GM23338 (cell line): ENCODE measurements at regions not wholly inside any gene's neighbourhood (a gene's known extent, or its start where the extent isn't known, plus 50 kb on each side); places are given as distances from the start of the nearest gene placed in this dataset.

Experiments
- ATAC-seq: fragments of 200-7000 bp; cut with Tn5 transposase; 3 replicates; pipeline ENCODE4 v1.9.1; 2020
- DNase-seq: peaks from one replicate; pipeline ENCODE4 v3.0.0-alpha.2; 2015; ENCODE audit warnings: low spot score
- H2AFZ ChIP-seq: fragments of 200-600 bp; sonication (generic); 2 replicates; pipeline ENCODE4 v1.8.0; 2016; ENCODE audit warnings: antibody characterized with exemption, mild to moderate bottlenecking, moderate library complexity
- H3F3A ChIP-seq: fragments of 200-600 bp; sonication (generic); replicated peaks from 2 replicates; pipeline ENCODE4 v1.8.0; 2017; ENCODE audit warnings: antibody characterized with exemption, mixed run types, low read depth
- H3K27ac ChIP-seq: fragments of 200-600 bp; sonication (generic); 2 replicates; pipeline ENCODE4 v1.6.1; 2016; ENCODE audit warnings: low read depth
- H3K27me3 ChIP-seq: fragments of 200-600 bp; sonication (generic); 2 replicates; pipeline ENCODE4 v1.8.0; 2016; ENCODE audit warnings: mild to moderate bottlenecking, mixed run types, moderate library complexity; ENCODE audit not compliant: insufficient read depth
- H3K36me3 ChIP-seq: fragments of 200-600 bp; sonication (generic); 2 replicates; pipeline ENCODE4 v1.8.0; 2016; ENCODE audit warnings: mild to moderate bottlenecking; ENCODE audit not compliant: insufficient read depth
- H3K4me1 ChIP-seq: fragments of 200-600 bp; sonication (generic); 2 replicates; pipeline ENCODE4 v1.8.0; 2016; ENCODE audit warnings: mild to moderate bottlenecking, moderate library complexity; ENCODE audit not compliant: insufficient read depth
- H3K4me2 ChIP-seq: fragments of 200-600 bp; sonication (generic); 2 replicates; pipeline ENCODE4 v1.7.1; 2017; ENCODE audit warnings: mixed run types
- H3K4me3 ChIP-seq: fragments of 200-600 bp; sonication (generic); 2 replicates; pipeline ENCODE4 v1.6.1; 2016; ENCODE audit warnings: mixed run types
- H3K79me2 ChIP-seq: fragments of 200-600 bp; sonication (generic); replicated peaks from 2 replicates; pipeline ENCODE4 v1.8.0; 2017; ENCODE audit warnings: mild to moderate bottlenecking; ENCODE audit not compliant: insufficient read depth
- H3K9me2 ChIP-seq: fragments of 200-600 bp; sonication (generic); 2 replicates; pipeline ENCODE4 v1.8.0; 2017; ENCODE audit not compliant: insufficient read depth
- H4K20me1 ChIP-seq: fragments of 200-600 bp; sonication (generic); replicated peaks from 2 replicates; pipeline ENCODE4 v1.8.0; 2017; ENCODE audit warnings: mild to moderate bottlenecking; ENCODE audit not compliant: insufficient read depth
- H3K27ac Mint-ChIP-seq: 2 replicates; pipeline ENCODE4 v1.8.0; 2020; ENCODE audit warnings: inconsistent platforms, mild to moderate bottlenecking, moderate library complexity, mixed read lengths
- H3K27me3 Mint-ChIP-seq: 3 replicates; pipeline ENCODE4 v1.8.0; 2022; ENCODE audit warnings: low read depth, mild to moderate bottlenecking, moderate library complexity, mixed read lengths, inconsistent platforms; ENCODE audit not compliant: insufficient read depth, poor library complexity
- H3K36me3 Mint-ChIP-seq: 3 replicates; pipeline ENCODE4 v1.8.0; 2021; ENCODE audit warnings: low read depth, mild to moderate bottlenecking, inconsistent platforms, moderate library complexity, mixed read lengths
- H3K4me1 Mint-ChIP-seq: 3 replicates; pipeline ENCODE4 v1.8.0; 2020; ENCODE audit warnings: mild to moderate bottlenecking, inconsistent platforms, mixed read lengths
- H3K4me3 Mint-ChIP-seq: 3 replicates; pipeline ENCODE4 v1.8.0; 2021; ENCODE audit warnings: moderate library complexity, mild to moderate bottlenecking, inconsistent platforms, mixed read lengths
- H3K9me3 Mint-ChIP-seq: 3 replicates; pipeline ENCODE4 v1.8.0; 2020; ENCODE audit warnings: moderate library complexity, mild to moderate bottlenecking, inconsistent platforms, mixed read lengths
- CTCF ChIP-seq, 2 experiments: fragments of 200-600 bp in 1 of 2; sonication (generic) in 1 of 2; conservative IDR thresholded peaks; 2 replicates each; pipeline versions ENCODE4 v1.5.1 to v1.6.1; 2016 to 2017; ENCODE audit warnings: antibody characterized with exemption in 2 of 2, low read depth in 2 of 2, mild to moderate bottlenecking in 2 of 2, moderate library complexity in 1 of 2
- EZH2phosphoT487 ChIP-seq: fragments of 200-600 bp; sonication (generic); IDR thresholded peaks from one replicate; pipeline ENCODE4 v1.8.1; 2018; ENCODE audit warnings: antibody characterized with exemption; ENCODE audit not compliant: unreplicated experiment
- JUNB ChIP-seq: IDR thresholded peaks from one replicate; pipeline ENCODE4 v1.6.1; 2016; ENCODE audit warnings: antibody characterized with exemption; ENCODE audit not compliant: unreplicated experiment
- POLR2AphosphoS5 ChIP-seq: IDR thresholded peaks from 2 replicates; pipeline ENCODE4 v1.6.1; 2016; ENCODE audit warnings: antibody characterized with exemption, low read depth
- STAT1 ChIP-seq: IDR thresholded peaks from one replicate; pipeline ENCODE4 v1.6.1; 2016; ENCODE audit warnings: antibody characterized with exemption; ENCODE audit not compliant: unreplicated experiment
- ZNF114 ChIP-seq: fragments of 250-450 bp; sonication (Bioruptor Pico); IDR thresholded peaks from 2 replicates; pipeline ENCODE4 v1.5.0; 2020; ENCODE audit warnings: mild to moderate bottlenecking, moderate library complexity
- TF ChIP-seq, protein P1 (sequence below): fragments of 250-450 bp; sonication (Bioruptor Pico); IDR thresholded peaks from 2 replicates; pipeline ENCODE4 v1.5.0; 2020; ENCODE audit warnings: mild to moderate bottlenecking, moderate library complexity

DNA sequence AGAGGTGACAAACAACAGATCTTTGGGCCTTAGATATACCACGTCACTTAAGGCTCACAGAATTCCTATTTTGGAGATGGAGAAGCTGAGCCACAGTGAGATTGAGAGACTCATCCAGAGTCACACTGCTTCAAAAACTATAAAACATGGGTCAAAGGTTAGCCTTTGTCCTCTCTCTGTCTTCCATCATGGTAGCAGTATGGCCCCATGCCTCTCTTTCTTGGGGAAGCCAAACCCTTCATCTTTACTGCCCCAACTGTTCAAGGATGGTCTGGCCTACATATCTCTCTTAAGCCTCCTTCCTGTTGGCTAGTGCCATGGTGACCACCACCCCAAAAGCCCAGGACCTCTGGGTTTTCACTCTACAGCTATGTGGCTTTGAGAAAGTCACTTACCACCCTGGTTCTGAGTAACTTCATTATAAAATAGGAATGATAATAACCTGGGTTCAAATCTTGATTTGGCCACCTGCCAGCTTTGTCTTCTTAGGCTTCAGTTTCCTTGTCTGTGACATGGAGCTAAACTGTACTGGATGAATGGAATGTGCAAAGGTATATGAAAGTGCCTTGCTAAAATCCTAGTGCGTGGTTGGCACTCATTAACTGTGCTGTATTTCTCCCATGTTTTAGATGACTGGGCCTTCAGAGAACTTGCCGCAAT is 85.9 kb upstream of the JUN start (continued):
- TF ChIP-seq, protein P1, sequence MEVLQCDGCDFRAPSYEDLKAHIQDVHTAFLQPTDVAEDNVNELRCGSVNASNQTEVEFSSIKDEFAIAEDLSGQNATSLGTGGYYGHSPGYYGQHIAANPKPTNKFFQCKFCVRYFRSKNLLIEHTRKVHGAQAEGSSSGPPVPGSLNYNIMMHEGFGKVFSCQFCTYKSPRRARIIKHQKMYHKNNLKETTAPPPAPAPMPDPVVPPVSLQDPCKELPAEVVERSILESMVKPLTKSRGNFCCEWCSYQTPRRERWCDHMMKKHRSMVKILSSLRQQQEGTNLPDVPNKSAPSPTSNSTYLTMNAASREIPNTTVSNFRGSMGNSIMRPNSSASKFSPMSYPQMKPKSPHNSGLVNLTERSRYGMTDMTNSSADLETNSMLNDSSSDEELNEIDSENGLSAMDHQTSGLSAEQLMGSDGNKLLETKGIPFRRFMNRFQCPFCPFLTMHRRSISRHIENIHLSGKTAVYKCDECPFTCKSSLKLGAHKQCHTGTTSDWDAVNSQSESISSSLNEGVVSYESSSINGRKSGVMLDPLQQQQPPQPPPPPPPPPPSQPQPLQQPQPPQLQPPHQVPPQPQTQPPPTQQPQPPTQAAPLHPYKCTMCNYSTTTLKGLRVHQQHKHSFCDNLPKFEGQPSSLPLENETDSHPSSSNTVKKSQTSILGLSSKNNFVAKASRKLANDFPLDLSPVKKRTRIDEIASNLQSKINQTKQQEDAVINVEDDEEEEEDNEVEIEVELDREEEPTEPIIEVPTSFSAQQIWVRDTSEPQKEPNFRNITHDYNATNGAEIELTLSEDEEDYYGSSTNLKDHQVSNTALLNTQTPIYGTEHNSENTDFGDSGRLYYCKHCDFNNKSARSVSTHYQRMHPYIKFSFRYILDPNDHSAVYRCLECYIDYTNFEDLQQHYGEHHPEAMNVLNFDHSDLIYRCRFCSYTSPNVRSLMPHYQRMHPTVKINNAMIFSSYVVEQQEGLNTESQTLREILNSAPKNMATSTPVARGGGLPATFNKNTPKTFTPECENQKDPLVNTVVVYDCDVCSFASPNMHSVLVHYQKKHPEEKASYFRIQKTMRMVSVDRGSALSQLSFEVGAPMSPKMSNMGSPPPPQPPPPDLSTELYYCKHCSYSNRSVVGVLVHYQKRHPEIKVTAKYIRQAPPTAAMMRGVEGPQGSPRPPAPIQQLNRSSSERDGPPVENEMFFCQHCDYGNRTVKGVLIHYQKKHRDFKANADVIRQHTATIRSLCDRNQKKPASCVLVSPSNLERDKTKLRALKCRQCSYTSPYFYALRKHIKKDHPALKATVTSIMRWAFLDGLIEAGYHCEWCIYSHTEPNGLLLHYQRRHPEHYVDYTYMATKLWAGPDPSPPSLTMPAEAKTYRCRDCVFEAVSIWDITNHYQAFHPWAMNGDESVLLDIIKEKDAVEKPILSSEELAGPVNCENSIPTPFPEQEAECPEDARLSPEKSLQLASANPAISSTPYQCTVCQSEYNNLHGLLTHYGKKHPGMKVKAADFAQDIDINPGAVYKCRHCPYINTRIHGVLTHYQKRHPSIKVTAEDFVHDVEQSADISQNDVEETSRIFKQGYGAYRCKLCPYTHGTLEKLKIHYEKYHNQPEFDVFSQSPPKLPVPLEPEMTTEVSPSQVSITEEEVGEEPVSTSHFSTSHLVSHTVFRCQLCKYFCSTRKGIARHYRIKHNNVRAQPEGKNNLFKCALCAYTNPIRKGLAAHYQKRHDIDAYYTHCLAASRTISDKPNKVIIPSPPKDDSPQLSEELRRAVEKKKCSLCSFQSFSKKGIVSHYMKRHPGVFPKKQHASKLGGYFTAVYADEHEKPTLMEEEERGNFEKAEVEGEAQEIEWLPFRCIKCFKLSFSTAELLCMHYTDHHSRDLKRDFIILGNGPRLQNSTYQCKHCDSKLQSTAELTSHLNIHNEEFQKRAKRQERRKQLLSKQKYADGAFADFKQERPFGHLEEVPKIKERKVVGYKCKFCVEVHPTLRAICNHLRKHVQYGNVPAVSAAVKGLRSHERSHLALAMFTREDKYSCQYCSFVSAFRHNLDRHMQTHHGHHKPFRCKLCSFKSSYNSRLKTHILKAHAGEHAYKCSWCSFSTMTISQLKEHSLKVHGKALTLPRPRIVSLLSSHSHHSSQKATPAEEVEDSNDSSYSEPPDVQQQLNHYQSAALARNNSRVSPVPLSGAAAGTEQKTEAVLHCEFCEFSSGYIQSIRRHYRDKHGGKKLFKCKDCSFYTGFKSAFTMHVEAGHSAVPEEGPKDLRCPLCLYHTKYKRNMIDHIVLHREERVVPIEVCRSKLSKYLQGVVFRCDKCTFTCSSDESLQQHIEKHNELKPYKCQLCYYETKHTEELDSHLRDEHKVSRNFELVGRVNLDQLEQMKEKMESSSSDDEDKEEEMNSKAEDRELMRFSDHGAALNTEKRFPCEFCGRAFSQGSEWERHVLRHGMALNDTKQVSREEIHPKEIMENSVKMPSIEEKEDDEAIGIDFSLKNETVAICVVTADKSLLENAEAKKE = no peak
- TF ChIP-seq CTCF (conservative IDR thresholded peaks at IDR 0.05; ENCODE audit: low read depth in 2 of 2) = no peak

DNA sequence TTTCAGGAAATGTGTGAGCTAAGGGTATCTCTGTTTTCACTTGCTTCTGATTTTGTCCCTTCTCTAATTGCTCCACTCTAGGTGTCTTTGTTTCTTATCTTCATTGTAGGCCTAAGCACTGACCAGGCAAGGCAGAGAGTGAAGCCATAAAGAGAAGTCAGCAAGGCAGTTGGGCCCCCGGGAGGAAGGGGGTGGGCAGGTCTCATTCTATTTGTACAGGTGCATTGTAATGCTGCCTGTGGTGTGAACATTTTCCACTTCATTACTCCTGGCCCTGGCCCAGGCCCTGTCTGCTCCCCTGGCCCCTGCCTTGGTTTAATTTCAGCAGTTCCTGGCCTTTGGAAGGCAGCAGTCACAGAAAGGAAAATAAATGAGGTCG is 86.4 kb upstream of the JUN start:
- H3K4me1 Mint-ChIP-seq = peaks cover 10% of the 10 kb centered on the region
- H3K4me3 ChIP-seq = no peak overlapping the region
- no peaks in the 10 kb centered on the region for H3K36me3 ChIP-seq
- H3K4me2 ChIP-seq = no peak overlapping the region
- H3K27me3 ChIP-seq = no peaks in the 10 kb centered on the region
- no peaks in the 10 kb centered on the region for H4K20me1 ChIP-seq
- H3K4me3 Mint-ChIP-seq = no peak overlapping the region
- no peak for TF ChIP-seq ZNF114 (CRISPR knock-in tag)
- TF ChIP-seq JUNB = no peak
- TF ChIP-seq POLR2AphosphoS5 = no peak
- TF ChIP-seq STAT1 = no peak
- no peak for TF ChIP-seq EZH2phosphoT487
- no peak overlapping the region for H3K27ac ChIP-seq
- no peaks in the 10 kb centered on the region for H3K79me2 ChIP-seq
- no peak overlapping the region for H3K27ac Mint-ChIP-seq
- H3K9me2 ChIP-seq = peaks cover 18% of the 10 kb centered on the region
- no peak overlapping the region for H2AFZ ChIP-seq
- peaks cover 5% of the 10 kb centered on the region for H3K27me3 Mint-ChIP-seq
- H3K36me3 Mint-ChIP-seq = no peaks in the 10 kb centered on the region
- H3K9me3 Mint-ChIP-seq = no peaks in the 10 kb centered on the region
- no peak for ATAC-seq
- no peaks in the 10 kb centered on the region for H3K4me1 ChIP-seq
- H3F3A ChIP-seq = no peaks in the 10 kb centered on the region
- DNase-seq = no peak
